GM19023 (cell line): ENCODE measurements at regions not wholly inside any gene's neighbourhood (a gene's known extent, or its start where the extent isn't known, plus 50 kb on each side); places are given as distances from the start of the nearest gene placed in this dataset.

ENCODE experiments used
- ATAC-seq: cut with Tn5 transposase; IDR thresholded peaks from one replicate; pipeline ENCODE4 v1.9.1; 2021; ENCODE audit warnings: mild to moderate bottlenecking, moderate library complexity; ENCODE audit not compliant: unreplicated experiment

DNA sequence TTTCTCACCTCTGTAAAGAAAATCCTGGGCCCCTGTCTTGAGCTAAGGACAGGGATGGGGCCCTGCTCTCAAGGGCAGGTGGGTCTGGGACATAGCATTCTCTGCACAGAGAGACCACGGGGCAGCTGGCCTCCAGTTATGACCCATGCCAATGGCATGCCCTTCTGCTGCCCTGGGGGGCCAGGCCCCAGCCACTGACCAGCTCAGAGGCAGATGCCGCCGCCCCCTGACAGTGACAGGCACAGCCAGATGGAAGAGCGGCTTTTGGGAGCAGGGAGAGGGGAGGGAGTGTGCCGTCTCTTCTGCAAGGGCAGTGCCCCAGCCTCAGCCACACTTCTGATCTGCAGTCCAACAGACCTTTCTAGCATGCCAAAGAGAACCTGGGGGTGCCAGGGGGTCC lies 114.8 kb upstream of the NAV2 start:
- ATAC-seq, result no peak

DNA sequence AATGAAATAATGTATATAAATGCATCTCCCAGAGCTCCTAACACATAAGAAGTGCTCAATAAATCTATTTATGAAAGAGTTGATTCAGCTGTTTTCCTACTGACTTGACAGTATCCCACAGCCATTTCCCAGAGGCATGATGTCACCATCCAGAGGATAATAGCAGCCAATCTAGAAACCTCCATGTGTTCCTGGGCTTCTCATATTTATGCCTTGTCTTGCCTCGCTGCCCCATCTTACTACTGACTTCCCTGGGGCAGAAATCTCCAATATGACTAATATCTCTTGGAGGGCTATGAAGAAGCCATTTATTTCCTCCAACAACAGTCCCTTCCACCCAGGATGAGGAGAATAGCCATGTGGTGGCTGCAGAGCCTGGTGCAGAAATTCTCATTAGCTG lies 115.4 kb upstream of the NAV2 start:
- ATAC-seq, result no peak

DNA sequence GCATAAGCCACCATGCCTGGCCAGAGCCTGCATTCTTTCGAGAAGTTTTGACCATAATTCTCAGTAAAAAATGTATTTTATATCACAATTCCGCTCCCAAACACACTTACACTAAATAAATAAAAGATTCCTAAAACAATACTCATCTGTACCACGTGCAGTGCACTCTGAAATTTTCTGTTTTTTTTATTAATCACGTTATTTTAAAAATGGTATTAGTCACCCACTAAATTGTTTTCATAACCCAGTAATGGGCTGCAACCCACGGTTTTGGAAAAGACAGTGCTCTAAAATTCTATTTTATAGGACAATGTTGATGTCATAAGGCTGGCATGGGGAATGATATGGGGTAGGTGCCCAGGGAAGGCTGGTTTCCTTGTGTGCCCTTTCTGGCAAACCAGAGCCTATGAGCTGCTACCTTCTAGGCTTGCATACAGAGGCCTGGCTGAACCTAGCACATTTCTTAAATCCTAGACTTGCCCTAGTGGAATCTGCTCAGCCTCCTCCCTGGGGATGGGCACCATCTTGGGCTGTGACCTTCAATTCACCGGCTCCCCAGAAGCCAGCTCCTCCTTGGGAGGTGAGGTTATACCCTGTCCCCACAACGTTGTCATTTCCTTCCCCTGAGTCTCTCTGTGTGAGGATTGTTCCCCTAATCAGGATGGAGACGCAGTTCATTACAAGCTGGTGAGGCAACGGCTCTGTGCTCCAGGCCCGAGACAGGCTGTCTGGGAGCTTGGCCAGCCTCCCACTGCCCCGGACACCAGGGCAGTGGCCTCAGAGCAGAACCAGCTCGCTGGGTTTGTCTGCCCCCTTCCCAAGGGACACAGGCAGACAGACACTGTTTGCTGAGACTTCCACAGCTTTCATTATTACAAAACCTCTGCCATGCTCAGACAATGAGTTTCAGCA lies 116.5 kb upstream of the NAV2 start:
- no peak for ATAC-seq

DNA sequence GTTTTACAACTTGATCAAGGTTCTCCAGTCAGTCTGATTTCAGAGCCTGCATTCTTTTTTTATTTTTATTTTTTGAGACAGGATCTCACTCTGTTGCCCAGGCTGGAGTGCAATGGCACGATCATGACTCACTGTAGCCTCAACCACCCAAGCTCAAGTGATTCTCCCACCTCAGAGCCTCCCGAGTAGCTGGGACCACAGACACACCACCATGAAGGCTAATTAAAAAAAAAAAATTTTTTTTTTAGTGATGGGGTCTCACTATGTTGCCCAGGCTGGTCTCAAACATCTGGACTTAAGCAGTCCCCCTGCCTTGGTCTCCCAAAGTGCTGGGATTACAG lies 117.2 kb upstream of the NAV2 start:
- ATAC-seq, result no peak

DNA sequence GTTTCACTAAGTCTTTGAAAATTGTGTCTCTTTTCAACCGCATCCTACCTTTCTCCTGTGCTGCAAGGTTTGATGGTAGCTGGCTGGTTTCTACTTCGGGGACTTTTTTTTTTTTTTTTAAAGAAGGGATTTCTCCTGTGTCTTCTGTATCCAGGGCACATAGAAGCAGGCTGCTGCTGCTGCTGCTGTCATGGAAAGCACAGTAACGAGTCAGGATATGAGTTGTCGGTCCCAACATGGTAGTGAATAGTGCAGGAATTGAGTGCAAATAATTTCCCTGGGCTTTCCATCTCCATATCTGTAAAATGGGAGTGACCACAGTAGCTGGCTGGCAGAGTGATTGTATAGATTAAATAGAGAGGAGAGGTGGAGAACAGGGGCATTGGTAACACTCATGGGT lies 118.3 kb upstream of the NAV2 start:
- ATAC-seq, result no peak

DNA sequence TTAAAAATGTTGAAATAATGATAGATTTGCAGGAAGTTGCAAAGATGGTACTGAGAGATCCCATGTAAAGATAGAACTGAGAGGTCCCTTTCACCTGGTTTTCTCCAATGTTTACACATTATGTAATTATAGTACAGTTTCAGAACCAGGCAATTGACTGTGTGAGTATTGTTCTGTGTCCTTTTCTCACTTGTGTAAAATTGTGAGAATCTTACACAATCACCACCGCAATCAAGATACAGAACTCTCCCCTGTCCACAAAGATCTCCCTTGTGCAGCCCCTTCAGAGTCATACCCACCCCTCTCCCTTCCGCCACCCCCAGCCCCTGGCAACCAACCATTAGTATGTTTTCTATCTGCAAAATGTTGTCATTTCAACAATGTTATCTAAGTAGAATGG lies 119.8 kb upstream of the NAV2 start:
- no peak for ATAC-seq

DNA sequence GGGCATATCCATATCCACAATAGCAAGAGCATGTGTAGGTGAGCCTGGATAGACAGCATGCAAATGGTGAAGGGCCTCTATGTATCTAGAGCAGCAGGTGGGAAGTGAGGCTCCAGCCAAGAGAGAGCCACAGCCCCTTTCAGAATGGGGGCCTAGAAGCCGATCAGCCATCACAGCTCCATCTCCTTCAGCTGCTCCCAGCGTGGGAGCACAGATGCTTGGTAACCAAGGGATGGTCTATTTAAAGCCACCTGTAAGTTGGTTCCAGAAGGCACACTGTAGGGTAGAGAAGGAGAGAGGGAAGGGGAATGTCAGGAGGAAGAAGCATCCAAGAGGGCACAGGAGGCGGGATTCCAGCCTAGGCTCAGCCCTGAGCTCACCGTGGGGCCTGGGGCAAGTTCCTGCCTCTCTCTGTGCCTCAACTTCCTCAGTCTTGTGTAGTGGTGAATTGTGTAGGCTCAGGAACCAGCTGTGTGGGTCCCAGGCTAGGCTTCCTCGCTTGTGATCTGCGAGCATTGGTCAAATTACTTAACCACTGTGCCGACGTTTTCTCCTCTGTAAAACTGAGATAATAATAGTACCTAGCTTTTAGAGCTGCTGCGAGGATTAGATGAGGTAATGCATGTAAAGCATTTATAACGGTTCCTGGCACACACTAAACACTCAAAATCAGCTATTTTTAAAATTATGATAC lies 122.9 kb upstream of the NAV2 start:
- no peak for ATAC-seq

DNA sequence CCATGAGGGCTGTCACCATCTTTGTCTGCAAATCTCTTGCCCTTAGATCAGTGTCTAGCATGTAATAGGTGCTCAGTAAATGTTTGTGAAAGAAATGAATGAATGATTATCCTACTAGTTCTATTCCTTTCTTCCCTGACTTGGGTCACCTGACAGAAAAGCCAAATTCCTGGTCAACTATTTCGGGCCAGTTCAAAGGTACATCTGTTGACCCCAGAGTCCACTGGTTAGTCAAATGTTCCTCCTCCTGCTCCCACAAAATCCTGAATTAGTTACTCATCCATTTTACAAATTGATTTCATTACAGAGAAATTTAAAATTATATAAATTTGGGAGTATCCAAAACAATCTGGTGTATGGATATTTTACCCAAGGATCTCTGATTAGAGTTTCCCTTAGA lies 124.7 kb upstream of the NAV2 start:
- no peak for ATAC-seq

DNA sequence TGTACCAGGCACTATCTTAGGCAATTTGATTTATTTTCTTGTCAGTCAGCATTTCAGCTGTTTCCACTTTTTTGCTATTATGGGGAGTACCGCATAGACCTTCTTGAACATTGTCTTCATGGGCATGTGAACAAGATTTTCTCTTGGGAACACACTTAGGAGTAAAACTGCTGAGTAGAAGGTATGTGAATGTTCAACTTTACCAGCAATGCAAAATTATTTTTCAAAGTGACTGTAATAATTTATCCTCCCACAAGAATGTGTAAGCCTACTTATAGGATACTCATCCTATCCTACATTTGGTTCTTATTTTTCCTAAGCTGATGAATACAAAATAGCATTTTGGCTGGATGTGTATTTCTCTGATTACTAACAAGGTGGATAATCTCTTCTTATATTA lies 132.0 kb upstream of the NAV2 start:
- no peak for ATAC-seq

DNA sequence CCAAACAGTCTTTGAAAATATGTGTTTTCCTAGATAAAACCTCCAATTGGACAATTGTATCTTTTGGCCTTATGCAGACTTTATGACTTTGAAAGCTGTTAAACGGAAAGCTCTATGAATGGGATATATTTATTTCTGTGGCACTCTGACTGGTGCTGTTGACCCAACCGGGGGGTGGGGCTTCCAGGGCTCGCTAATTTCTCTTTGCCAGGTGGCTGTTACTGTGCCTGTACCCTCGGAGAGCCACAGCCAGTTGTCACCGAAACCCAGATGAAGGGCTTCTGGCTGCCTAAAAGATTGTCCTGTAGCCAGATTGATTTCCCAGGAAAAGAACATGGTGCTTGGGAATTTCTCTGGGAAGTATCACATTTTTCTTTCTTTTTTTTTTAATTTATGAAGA lies 132.7 kb upstream of the NAV2 start:
- no peak for ATAC-seq

DNA sequence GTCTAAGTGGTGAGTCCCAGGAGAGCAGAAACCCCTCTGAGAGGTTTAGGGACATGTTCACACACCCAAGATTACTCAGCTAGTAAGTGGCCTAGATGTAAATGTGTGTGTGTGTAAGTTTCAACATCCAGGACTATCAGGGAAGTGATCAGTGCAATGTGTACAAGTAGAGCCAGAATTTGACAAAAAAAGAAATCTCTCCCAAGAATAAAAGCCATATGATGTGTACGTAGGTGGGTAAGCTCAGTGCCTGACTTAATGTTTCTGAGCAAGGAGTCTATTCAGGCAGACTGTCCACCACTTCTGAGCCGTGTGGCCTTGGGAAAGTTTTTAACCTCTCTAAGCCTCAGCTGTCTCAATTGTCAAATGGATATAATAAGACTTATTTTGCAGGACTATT lies 133.8 kb upstream of the NAV2 start:
- ATAC-seq, result no peak

DNA sequence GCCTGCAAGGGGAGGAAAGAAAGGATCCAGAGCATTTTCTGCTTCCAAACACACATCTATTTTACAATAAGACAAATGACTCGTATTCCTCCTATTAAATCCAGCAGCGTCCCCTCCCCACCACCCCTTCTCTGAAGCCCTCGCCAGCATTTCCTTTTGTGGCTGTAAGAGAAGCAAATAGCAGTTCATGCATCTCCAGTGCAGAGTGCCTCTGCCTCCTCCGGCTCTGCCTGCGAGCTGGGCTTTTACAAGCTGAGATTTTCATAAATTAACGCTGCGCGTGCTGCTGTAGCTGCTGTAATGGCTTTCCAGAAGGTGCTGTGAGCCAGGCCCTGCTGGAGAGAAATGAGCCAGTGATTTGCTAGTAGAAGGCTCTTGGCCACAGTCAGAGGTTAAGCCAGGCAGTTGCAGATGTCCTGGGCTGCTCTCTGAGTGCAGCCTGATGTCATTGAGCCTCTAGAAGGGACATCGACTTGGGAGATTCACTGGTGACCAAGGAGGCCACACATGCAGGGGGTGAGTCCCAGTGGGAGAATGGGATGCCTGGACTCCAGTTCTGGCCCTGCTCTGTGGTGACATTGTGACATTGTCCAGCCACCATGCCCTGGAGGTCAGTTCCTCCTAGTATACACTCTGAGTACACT lies 134.5 kb upstream of the NAV2 start:
- no peak for ATAC-seq

DNA sequence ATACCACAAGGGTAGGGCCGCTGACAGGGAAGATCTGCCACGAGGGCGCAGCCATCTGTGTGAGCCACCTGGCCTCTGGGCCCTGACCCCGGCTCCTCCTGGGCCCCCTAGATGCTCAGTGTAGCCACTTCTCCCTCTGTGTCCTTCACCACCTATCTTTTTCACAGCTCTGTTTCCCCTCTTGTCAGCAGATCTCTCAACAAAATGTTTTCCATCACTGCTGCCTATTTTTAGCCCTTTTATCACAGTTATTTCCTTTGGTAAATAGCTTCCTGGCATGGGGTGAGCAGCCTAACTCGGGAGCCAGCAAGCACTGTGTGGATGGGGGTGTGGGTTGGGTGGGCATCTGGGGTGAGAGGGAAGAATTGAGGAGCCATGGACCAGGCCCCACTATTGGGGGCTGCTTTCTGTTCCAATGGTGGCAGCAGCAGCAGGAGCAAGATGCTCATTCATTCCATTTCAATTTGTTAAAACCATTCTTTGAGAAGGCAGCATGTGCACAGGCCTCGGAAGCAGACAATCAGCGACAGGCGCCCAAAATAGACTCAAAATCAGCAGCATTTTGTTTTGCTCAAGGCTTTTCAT lies 135.2 kb upstream of the NAV2 start:
- ATAC-seq, result no peak

DNA sequence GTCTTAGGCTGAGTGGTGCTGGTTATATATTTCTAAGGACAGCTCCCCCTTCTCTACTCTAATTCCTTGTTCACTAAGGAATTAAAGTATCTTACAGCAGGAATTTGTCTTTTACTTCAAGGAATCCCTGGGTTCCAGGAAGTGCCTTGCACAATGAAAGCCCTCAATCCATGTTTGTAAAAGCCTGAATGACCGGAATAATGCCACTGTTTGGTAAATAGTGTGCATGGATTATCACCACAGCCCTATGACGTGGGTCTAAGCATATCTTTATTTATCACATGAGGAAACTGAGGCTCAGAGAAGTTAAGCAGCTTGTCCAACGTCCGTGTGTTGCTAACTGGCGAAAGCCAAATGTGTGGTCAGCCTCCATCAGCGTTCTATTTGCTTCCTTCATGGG lies 135.7 kb upstream of the NAV2 start:
- no peak for ATAC-seq

DNA sequence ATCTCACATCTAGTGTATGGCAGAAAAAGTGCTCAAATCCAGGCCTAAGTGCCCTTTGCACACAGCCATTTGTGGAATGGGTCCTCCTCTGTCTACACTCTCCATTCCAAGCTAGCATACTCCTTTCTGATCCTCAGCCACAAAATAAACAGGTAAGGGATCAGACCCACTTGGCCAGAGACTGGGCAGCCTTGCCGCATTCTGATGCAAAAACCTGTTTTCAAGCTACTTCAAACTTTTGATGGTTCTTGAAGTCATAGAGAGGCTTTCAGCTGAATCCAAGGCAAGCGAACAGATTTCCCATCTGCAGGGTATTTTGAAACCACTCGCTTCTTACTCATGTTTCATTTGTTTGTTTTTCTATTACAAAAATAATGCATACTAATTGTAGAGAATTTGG lies 136.6 kb upstream of the NAV2 start:
- ATAC-seq, result no peak

DNA sequence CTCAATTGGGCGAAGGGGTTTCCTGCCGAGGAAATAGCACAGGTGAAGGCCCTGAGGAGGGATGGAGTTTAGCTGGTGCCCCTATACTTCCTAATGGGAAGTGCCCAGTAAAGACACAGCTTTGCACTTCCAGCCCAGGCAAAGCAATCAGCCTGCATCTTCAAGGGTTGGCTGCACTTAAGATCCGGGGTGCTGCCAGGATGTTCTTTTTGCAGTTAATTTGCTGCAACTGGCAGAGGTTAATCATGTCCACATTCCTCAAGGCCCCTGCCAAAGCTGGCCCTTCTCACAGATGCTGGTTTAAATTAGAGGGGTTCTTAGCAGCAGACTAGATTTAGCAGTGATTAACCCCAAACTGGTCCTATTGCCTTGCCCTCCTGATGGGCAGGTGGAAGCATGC lies 137.7 kb upstream of the NAV2 start:
- no peak for ATAC-seq

DNA sequence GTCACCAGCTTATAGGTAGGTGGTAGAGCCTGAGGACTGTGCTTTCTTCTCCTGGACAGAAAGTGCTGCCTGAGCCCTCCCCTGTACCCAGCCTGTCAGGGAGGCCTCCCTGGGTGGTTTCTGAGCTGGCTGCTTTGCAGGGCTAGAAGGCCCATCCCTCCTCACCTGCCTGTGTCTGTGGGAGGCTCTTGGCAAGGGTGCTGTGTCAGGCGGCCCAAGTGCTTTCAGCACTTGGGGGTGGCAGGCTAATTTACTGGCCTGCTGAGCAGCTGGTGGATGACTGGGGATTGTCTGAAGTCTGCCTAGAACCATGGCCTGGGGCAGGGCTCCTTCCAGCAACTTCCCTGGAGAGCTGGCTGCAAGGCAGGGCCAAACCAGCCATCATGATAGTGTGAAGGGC lies 139.0 kb upstream of the NAV2 start:
- ATAC-seq, result no peak

DNA sequence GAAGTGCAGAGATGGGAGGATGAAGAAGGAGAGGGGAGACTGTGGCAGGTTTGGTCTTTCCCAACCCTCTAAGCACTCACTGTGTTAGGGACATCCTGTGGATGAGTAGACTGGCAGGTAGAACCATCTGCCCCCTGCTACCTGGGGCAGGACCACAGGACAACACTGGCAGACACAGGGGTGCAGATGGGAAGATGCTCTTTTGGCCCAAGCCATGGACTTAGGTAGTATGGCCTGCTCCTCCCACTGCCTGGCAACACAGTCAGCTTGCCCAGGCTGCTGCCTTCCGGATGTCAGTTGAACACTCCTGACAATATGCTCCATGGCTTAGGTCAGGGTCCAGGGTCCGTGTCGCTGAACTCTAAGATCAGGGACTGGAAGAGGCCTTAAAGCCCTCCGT lies 140.7 kb upstream of the NAV2 start:
- ATAC-seq, result no peak

DNA sequence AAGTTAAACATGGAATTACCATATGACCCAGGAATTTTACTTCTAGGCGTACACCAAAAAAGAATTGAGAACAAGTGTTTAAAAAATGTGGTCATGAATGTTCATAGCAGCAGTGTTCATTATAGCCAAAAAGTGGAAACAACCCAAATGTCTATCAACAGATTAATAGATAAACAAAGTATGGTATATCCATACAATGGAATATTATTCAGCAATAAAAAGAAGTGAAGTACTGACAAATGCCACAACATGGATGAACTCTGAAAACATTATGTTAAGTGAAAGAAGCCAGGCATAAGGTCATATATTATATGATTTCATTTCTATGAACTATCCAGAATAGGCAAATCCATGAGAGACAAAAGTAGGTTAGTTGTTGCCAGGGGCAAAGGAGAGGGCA lies 141.7 kb upstream of the NAV2 start:
- ATAC-seq, result no peak

DNA sequence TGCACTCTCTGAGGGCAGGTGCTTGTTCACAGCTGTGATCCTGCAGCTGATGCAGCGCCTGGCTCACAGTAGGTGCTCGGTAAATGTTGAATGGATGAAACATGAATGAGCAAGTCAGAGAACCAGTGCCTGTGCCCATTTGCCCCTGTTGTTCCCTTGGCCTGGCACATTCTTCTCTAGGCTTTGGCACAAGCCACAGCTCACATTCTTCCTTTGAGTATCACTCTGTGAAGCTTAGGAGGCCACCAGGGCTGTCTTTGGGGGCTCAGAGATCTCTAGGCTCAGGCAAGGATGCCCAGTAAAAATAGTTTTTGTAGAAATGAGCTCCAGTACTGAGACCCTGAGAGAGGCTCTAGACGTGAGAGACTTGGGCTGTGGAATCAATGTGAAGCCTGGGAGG lies 144.6 kb upstream of the NAV2 start:
- no peak for ATAC-seq

DNA sequence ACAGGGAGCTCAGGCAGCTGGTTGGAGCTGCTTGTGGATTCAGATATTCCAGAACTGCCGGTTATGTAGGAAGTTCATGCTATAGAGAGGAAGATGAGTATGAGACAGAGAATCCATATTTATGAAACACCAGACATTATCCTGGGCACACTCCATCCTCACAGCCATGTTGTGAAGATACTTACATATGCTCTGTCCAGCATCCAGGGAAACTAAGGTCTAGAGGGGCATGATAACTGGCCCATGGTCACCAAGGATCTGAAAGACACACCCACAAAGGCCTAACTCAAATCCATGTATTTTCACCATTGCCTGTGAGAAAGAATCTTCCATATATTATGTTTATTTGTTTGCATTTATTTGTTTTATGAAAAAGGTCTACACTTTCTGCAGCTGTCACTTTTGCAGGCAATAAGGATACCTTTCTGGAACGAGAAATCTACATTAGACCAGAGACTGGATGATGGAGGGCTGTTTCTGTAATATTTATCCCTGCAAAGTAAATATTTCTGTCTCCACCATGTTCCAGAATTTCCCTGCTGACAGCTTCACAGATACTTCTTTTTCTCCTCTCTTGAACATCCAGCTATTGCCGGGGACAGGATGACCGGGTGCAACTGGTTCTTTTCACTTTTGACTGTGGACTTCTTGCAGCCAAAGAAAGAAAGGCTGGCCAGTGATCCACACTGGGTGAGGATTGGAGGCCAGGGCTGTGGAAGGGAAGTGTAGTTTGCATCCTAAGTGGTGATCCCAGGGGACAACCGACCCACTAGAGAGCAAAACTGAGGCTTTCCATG lies 145.9 kb upstream of the NAV2 start:
- ATAC-seq, result no peak
